Loucy (cell line): ENCODE measurements at regions not wholly inside any gene's neighbourhood (a gene's known extent, or its start where the extent isn't known, plus 50 kb on each side); places are given as distances from the start of the nearest gene placed in this dataset.

Source experiments
- EZH2phosphoT487 ChIP-seq: fragments of 200-600 bp; IDR thresholded peaks from 2 replicates; pipeline ENCODE4 v1.6.1; 2018; ENCODE audit warnings: antibody characterized with exemption, mild to moderate bottlenecking, moderate library complexity, borderline replicate concordance
- TF ChIP-seq, protein P1 (sequence below): fragments of 200-600 bp; sonication (generic); conservative IDR thresholded peaks from 2 replicates; pipeline ENCODE4 v1.5.1; 2014; ENCODE audit warnings: mild to moderate bottlenecking, antibody characterized with exemption, low read length

DNA sequence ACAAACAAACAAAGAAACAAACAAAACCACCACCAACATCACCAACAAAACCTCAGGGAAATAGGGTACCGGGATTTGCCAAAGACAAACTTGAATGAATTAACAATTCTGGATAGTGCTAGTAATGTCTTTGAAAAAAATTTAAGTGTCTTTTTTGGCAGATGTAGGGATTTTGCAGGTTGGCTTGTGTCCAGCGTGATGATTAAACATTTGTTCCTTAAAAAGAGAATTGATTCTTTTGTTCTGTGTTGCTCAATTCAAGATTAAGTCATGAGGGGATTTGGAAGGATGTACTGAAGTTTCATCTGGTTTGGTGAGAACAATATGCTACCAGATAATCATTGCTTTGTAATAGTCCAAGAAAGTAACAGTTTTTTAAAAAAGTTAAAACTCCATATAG lies 125.1 kb upstream of the HS3ST5 start:
- TF ChIP-seq, protein P1, sequence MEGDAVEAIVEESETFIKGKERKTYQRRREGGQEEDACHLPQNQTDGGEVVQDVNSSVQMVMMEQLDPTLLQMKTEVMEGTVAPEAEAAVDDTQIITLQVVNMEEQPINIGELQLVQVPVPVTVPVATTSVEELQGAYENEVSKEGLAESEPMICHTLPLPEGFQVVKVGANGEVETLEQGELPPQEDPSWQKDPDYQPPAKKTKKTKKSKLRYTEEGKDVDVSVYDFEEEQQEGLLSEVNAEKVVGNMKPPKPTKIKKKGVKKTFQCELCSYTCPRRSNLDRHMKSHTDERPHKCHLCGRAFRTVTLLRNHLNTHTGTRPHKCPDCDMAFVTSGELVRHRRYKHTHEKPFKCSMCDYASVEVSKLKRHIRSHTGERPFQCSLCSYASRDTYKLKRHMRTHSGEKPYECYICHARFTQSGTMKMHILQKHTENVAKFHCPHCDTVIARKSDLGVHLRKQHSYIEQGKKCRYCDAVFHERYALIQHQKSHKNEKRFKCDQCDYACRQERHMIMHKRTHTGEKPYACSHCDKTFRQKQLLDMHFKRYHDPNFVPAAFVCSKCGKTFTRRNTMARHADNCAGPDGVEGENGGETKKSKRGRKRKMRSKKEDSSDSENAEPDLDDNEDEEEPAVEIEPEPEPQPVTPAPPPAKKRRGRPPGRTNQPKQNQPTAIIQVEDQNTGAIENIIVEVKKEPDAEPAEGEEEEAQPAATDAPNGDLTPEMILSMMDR = no peak
- TF ChIP-seq EZH2phosphoT487 = no peak
